ENCODE measurements at regions not wholly inside any gene's neighbourhood (a gene's known extent, or its start where the extent isn't known, plus 50 kb on each side); places are given as distances from the start of the nearest gene placed in this dataset.

DNA sequence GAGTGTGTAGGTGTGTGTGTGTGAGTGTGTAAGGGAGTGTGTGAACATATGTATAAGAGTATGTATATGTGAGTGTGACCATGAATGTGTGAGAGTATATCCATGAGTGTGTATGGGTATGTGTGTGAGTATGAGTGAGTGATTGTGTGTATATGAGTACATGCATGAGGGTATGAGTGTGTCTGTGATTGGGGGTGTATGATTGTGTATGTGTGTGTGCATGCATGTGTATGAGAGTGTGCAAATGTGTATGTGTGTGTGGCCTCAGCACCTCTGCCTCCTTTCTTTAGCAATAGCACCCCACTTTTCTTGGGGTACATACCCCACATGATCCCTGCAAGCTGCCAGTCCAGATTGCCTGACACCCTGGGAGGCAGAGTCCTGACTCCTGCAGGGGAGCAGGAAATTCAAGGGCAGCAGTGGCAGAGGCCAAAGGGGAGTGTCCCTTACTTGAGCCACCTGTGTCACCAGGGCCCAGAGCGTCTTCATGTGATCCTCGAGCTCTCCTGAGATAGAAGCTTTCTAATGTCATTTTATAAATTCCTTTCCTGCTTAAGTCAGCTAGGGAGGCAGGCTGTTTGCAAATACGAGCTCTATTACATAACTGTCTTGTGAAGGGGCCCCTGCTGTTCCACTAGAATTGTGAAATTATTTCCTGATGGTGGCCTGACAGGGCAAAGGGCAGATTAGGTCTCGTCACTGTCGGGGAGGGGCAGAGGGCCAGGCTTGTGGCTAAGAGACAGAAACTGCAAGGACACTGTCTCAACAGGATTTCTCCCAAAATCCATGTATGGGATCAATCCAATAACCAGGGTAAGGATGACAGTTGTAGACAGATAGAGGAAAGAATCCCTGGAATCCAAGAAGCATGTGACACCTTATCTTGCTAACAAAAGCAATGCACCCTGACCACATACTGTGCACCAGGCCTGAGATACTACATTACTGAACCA, 389.1 kb downstream of the GADD45G start:
- ChIA-PET POLR2A (no interaction called here), CTCF (ENCODE audit: unreplicated experiment) (no interaction called here)
- no peak for TF ChIP-seq EZH2phosphoT487 (IDR thresholded peaks at IDR 0.05; ENCODE audit: borderline replicate concordance, low read depth, low read length)
- TF ChIP-seq, protein P1, sequence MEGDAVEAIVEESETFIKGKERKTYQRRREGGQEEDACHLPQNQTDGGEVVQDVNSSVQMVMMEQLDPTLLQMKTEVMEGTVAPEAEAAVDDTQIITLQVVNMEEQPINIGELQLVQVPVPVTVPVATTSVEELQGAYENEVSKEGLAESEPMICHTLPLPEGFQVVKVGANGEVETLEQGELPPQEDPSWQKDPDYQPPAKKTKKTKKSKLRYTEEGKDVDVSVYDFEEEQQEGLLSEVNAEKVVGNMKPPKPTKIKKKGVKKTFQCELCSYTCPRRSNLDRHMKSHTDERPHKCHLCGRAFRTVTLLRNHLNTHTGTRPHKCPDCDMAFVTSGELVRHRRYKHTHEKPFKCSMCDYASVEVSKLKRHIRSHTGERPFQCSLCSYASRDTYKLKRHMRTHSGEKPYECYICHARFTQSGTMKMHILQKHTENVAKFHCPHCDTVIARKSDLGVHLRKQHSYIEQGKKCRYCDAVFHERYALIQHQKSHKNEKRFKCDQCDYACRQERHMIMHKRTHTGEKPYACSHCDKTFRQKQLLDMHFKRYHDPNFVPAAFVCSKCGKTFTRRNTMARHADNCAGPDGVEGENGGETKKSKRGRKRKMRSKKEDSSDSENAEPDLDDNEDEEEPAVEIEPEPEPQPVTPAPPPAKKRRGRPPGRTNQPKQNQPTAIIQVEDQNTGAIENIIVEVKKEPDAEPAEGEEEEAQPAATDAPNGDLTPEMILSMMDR (conservative IDR thresholded peaks at IDR 0.05; ENCODE audit: low read length): no peak
- no peak overlapping the region for H3K4me3 ChIP-seq (ENCODE audit: low read depth, low read length, poor library complexity, severe bottlenecking)
- intact Hi-C loops (cut with micrococcal nuclease; ENCODE audit: unreplicated experiment): no loop called here
- H3K36me3 ChIP-seq (ENCODE audit: insufficient read depth, low read length): no peaks in the 10 kb centered on the region
- H2AFZ ChIP-seq (ENCODE audit: low read length): no peak overlapping the region
- no peaks in the 10 kb centered on the region for H3K4me1 ChIP-seq (ENCODE audit: insufficient read depth, low read length, poor library complexity, severe bottlenecking)
- no peak for DNase-seq (ENCODE audit: low spot score)
- H3K79me2 ChIP-seq (ENCODE audit: insufficient read depth, low read depth, low read length): no peaks in the 10 kb centered on the region
- no peaks in the 10 kb centered on the region for H3K9me2 ChIP-seq (ENCODE audit: insufficient read depth, low read length)
- no peak overlapping the region for H3K4me2 ChIP-seq (ENCODE audit: low read length)
- H3K27ac ChIP-seq (ENCODE audit: low read depth, low read length, poor library complexity, severe bottlenecking): no peak overlapping the region
- BruUV-seq (replicated peaks): no TSS peak
- H4K20me1 ChIP-seq (ENCODE audit: insufficient read depth, low read length): no peaks in the 10 kb centered on the region
- H3K9me3 ChIP-seq (ENCODE audit: low read length): no peaks in the 10 kb centered on the region

DNA sequence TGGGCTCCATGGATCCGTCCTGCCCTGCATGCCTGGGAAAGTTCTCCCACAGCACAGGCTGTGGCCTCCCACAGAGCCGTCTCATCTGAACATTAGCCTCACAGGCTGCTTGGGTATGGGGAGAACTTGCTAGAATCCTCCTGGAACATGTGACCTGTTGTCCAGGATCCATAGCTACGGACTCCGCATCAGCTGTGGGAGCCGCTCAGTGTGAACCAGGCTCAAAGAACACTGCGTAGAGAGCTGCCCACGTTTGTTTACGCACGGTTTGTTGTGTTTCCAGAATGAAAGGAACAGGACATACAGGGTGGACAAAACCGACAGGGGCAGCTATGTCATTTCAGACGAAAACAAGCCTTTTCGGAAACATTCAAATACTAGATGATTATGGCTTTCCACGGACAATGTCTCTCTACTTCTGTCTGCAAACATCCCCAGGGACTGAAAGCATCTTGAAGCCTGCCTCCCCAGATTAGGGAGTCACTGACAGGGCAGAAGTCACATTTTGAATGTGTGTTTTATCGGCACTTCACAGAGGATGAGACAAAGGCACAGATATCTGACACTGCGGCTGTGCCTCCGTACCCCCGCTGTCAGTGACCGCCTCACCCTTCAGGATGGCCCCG, 390.3 kb downstream of the GADD45G start:
- no peak overlapping the region for H3K27ac ChIP-seq (ENCODE audit: low read depth, low read length, poor library complexity, severe bottlenecking)
- H3K9me2 ChIP-seq (ENCODE audit: insufficient read depth, low read length): no peaks in the 10 kb centered on the region
- H4K20me1 ChIP-seq (ENCODE audit: insufficient read depth, low read length): no peaks in the 10 kb centered on the region
- POLR2A ChIA-PET: interaction anchor here (0.6 kb wide), 1 partner anchor 160 kb away, joined by 3 read pairs; no protein-coding TSS in a partner anchor
- H3K4me3 ChIP-seq (ENCODE audit: low read depth, low read length, poor library complexity, severe bottlenecking): no peak overlapping the region
- BruUV-seq (replicated peaks): no TSS peak
- H3K4me2 ChIP-seq (ENCODE audit: low read length): no peak overlapping the region
- no peaks in the 10 kb centered on the region for H3K79me2 ChIP-seq (ENCODE audit: insufficient read depth, low read depth, low read length)
- no peaks in the 10 kb centered on the region for H3K9me3 ChIP-seq (ENCODE audit: low read length)
- no peak for TF ChIP-seq EZH2phosphoT487 (IDR thresholded peaks at IDR 0.05; ENCODE audit: borderline replicate concordance, low read depth, low read length)
- TF ChIP-seq, protein P1 (conservative IDR thresholded peaks at IDR 0.05; ENCODE audit: low read length): no peak
- CTCF ChIA-PET (ENCODE audit: unreplicated experiment): no interaction called here
- H2AFZ ChIP-seq (ENCODE audit: low read length): no peak overlapping the region
- intact Hi-C loops (cut with micrococcal nuclease; ENCODE audit: unreplicated experiment): loop anchor here (5.0 kb wide), 1 partner anchor 393 kb away; no protein-coding TSS in a partner anchor
- no peaks in the 10 kb centered on the region for H3K36me3 ChIP-seq (ENCODE audit: insufficient read depth, low read length)
- peaks cover 10% of the 10 kb centered on the region for H3K4me1 ChIP-seq (ENCODE audit: insufficient read depth, low read length, poor library complexity, severe bottlenecking)
- no peak for DNase-seq (ENCODE audit: low spot score)

Data from OCI-LY7 (cell line).